Urothelium cell line (cell line): ENCODE measurements at regions not wholly inside any gene's neighbourhood (a gene's known extent, or its start where the extent isn't known, plus 50 kb on each side); places are given as distances from the start of the nearest gene placed in this dataset.
"Not testable (repeated sequence)": the region's sequence is repeated elsewhere in the genome, so short reads cannot be mapped to it uniquely, and the experiment has no call there.

Experiments used
- DNase-seq: peaks from one replicate; pipeline ENCODE4 v3.0.0; 2011; ENCODE audit warnings: low spot score, mixed read lengths
- FAIRE-seq: peaks from 2 replicates; lab custom pipeline; 2011; peaks lifted over from hg19 to GRCh38; lab: Jason Lieb, UNC

- no peak for DNase-seq
- no peak for FAIRE-seq
These were observed 92.6 kb upstream of the CTBP2 start for GRCh38 chr10:125252937-125253336.

GRCh38 chr10:125250834-125251233 lies 90.5 kb upstream of the CTBP2 start:
- not testable (repeated sequence) for FAIRE-seq, DNase-seq

GRCh38 chr10:125249948-125250347 lies 89.6 kb upstream of the CTBP2 start:
- no peak for FAIRE-seq
- no peak for DNase-seq

GRCh38 chr10:125248489-125248888 lies 88.1 kb upstream of the CTBP2 start:
- DNase-seq (no peak), FAIRE-seq (no peak)

GRCh38 chr10:125247576-125247975 lies 87.2 kb upstream of the CTBP2 start:
- no peak for FAIRE-seq

GRCh38 chr10:125243532-125244253 lies 83.3 kb upstream of the CTBP2 start:
- no peak for DNase-seq
- no peak for FAIRE-seq

More at GRCh38 chr10:125247576-125247975, 87.2 kb upstream of the CTBP2 start:
- no peak for DNase-seq

GRCh38 chr10:125238682-125239081 lies 78.3 kb upstream of the CTBP2 start:
- DNase-seq (no peak), FAIRE-seq (no peak)

- FAIRE-seq, result no peak
- no peak for DNase-seq
These were observed 75.7 kb upstream of the CTBP2 start for GRCh38 chr10:125236091-125236490.

GRCh38 chr10:125235093-125236069 lies 75.0 kb upstream of the CTBP2 start:
- no peak for DNase-seq
- FAIRE-seq, result no peak

- FAIRE-seq, DNase-seq: not testable (repeated sequence)
These were observed 74.2 kb upstream of the CTBP2 start for GRCh38 chr10:125234576-125234975.

- no peak for DNase-seq
- no peak for FAIRE-seq
These were observed 73.4 kb upstream of the CTBP2 start for GRCh38 chr10:125233726-125234125.

GRCh38 chr10:125232841-125233240 lies 72.5 kb upstream of the CTBP2 start:
- FAIRE-seq, result no peak
- DNase-seq, result no peak

- no peak for FAIRE-seq
- no peak for DNase-seq
These were observed 71.6 kb upstream of the CTBP2 start for GRCh38 chr10:125231813-125232475.

- FAIRE-seq (no peak), DNase-seq (peak; percentile 95)
These were observed 70.9 kb upstream of the CTBP2 start for GRCh38 chr10:125231116-125231812.

- no peak for DNase-seq
- no peak for FAIRE-seq
These were observed 69.9 kb upstream of the CTBP2 start for GRCh38 chr10:125230251-125230650.

GRCh38 chr10:125228245-125228940 lies 68.0 kb upstream of the CTBP2 start:
- not testable (repeated sequence) for DNase-seq, FAIRE-seq

- DNase-seq, result no peak
- no peak for FAIRE-seq
These were observed 67.2 kb upstream of the CTBP2 start for GRCh38 chr10:125227546-125227945.

- FAIRE-seq (no peak), DNase-seq (no peak)
These were observed 66.5 kb upstream of the CTBP2 start for GRCh38 chr10:125226823-125227222.

- no peak for FAIRE-seq
These were observed 65.6 kb upstream of the CTBP2 start for GRCh38 chr10:125226005-125226404.

GRCh38 chr10:125225051-125225450 lies 64.7 kb upstream of the CTBP2 start:
- FAIRE-seq (no peak), DNase-seq (no peak)

More at GRCh38 chr10:125226005-125226404, 65.6 kb upstream of the CTBP2 start:
- no peak for DNase-seq
